ENCODE measurements at regions not wholly inside any gene's neighbourhood (a gene's known extent, or its start where the extent isn't known, plus 50 kb on each side); places are given as distances from the start of the nearest gene placed in this dataset.
"Not testable (repeated sequence)": the region's sequence is repeated elsewhere in the genome, so short reads cannot be mapped to it uniquely, and the experiment has no call there.

DNA sequence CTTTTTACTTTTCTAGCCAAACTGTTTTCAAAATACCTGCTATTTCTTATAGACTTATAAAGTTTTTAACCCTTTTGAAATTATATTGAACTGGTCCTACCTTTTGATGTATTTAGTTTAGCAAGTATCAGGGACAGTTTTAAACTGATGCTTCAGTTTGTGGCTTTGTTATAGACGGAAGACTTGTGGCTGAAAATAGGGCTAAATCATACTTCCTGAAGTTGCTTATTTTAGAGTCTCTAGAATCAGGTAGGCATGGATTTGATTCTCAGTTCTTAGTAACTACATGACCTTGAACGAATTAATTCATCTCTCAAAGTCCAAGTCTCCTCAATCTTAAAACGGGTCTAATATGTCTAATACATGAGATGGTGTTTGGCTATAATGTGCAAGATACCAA lies 322.8 kb downstream of the RAP2B start:
- no peak for TF ChIP-seq EZH2 (IDR thresholded peaks at IDR 0.05; ENCODE audit: borderline replicate concordance, low read depth, low read length, severe bottlenecking)
- no peak overlapping the region for H3K9ac ChIP-seq (ENCODE audit: low read depth, low read length)
- no peak for DNase-seq
- H4K20me1 ChIP-seq (ENCODE audit: insufficient read depth, low read length) = no peaks in the 10 kb centered on the region
- ATAC-seq (ENCODE audit: insufficient read depth, low read depth) = no peak
- H3K27ac ChIP-seq (ENCODE audit: low read length) = no peak overlapping the region
- H3K79me2 ChIP-seq (ENCODE audit: insufficient read depth, low read length) = no peaks in the 10 kb centered on the region
- no peak overlapping the region for H3K4me3 ChIP-seq (ENCODE audit: low read depth in 1 of 2, low read length in 2 of 2)
- H2AFZ ChIP-seq (ENCODE audit: low read depth, low read length) = no peak overlapping the region
- H3K4me2 ChIP-seq (ENCODE audit: insufficient read depth, low read length) = no peak overlapping the region
- H3K36me3 ChIP-seq (ENCODE audit: insufficient read depth, low read length) = no peaks in the 10 kb centered on the region
- H3K9me3 ChIP-seq (ENCODE audit: insufficient read depth, low read length, severe bottlenecking) = no peaks in the 10 kb centered on the region
- no peaks in the 10 kb centered on the region for H3K4me1 ChIP-seq (ENCODE audit: insufficient read depth, low read length)
- no peaks in the 10 kb centered on the region for H3K27me3 ChIP-seq (ENCODE audit: insufficient read depth, low read length, poor library complexity)

DNA sequence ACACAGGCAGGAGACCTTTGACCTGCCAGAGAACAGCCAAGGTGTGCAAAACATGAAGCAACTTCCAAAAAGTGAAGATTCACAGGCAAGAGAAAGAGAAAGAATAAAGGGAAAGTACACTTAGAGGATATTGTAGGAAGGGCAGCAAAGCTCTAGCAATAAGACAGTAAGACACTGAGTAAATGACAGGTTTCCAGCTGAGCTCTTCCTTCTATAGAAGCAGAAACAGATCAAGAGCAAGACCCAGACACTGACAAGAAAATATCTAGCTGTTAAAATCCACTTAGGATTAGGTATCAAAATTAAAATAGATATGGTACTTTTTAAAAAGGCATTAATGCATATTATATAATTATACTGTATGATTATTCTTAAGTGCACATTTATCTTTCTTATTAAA lies 333.4 kb downstream of the RAP2B start:
- H3K4me1 ChIP-seq (ENCODE audit: insufficient read depth, low read length) = no peaks in the 10 kb centered on the region
- H3K9me3 ChIP-seq (ENCODE audit: insufficient read depth, low read length, severe bottlenecking) = no peaks in the 10 kb centered on the region
- no peak overlapping the region for H3K27ac ChIP-seq (ENCODE audit: low read length)
- H3K36me3 ChIP-seq (ENCODE audit: insufficient read depth, low read length) = no peaks in the 10 kb centered on the region
- no peak for DNase-seq
- H3K4me3 ChIP-seq (ENCODE audit: low read depth in 1 of 2, low read length in 2 of 2) = no peak overlapping the region
- no peak overlapping the region for H3K9ac ChIP-seq (ENCODE audit: low read depth, low read length)
- H2AFZ ChIP-seq (ENCODE audit: low read depth, low read length) = no peak overlapping the region
- H3K27me3 ChIP-seq (ENCODE audit: insufficient read depth, low read length, poor library complexity) = no peaks in the 10 kb centered on the region
- ATAC-seq (ENCODE audit: insufficient read depth, low read depth) = no peak
- no peak overlapping the region for H3K4me2 ChIP-seq (ENCODE audit: insufficient read depth, low read length)
- TF ChIP-seq, protein P1, sequence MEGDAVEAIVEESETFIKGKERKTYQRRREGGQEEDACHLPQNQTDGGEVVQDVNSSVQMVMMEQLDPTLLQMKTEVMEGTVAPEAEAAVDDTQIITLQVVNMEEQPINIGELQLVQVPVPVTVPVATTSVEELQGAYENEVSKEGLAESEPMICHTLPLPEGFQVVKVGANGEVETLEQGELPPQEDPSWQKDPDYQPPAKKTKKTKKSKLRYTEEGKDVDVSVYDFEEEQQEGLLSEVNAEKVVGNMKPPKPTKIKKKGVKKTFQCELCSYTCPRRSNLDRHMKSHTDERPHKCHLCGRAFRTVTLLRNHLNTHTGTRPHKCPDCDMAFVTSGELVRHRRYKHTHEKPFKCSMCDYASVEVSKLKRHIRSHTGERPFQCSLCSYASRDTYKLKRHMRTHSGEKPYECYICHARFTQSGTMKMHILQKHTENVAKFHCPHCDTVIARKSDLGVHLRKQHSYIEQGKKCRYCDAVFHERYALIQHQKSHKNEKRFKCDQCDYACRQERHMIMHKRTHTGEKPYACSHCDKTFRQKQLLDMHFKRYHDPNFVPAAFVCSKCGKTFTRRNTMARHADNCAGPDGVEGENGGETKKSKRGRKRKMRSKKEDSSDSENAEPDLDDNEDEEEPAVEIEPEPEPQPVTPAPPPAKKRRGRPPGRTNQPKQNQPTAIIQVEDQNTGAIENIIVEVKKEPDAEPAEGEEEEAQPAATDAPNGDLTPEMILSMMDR (IDR thresholded peaks at IDR 0.05; ENCODE audit: borderline replicate concordance, extremely low read depth, low read length, poor library complexity, severe bottlenecking) = no peak
- TF ChIP-seq EZH2 (IDR thresholded peaks at IDR 0.05; ENCODE audit: borderline replicate concordance, low read depth, low read length, severe bottlenecking) = no peak
- no peaks in the 10 kb centered on the region for H4K20me1 ChIP-seq (ENCODE audit: insufficient read depth, low read length)
- no peaks in the 10 kb centered on the region for H3K79me2 ChIP-seq (ENCODE audit: insufficient read depth, low read length)

DNA sequence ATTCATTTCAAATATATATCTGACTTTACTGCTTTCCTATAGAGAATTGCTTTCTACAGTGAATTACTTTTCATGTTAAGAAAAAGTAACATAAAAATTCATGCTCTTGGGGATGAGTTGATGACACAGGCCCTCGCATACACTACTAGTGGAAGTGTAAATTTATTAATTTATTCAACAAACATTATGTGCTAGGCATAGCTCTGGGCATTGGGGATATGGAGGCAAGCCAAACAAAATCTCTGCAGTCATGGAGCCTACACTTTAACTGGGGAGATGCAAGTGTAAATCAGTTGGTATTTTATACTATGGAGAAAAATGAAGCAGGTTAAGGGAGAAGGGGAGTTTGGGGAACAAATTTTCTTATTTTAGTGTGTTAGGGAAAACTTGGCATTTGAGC lies 340.7 kb downstream of the RAP2B start:
- DNase-seq (no peak), ATAC-seq (ENCODE audit: insufficient read depth, low read depth) (no peak)
- TF ChIP-seq, protein P1 (IDR thresholded peaks at IDR 0.05; ENCODE audit: borderline replicate concordance, extremely low read depth, low read length, poor library complexity, severe bottlenecking) = no peak
- Histone ChIP-seq H2AFZ (ENCODE audit: low read depth, low read length) (no peak overlapping the region), H4K20me1 (ENCODE audit: insufficient read depth, low read length) (no peaks in the 10 kb centered on the region), H3K9me3 (ENCODE audit: insufficient read depth, low read length, severe bottlenecking) (no peaks in the 10 kb centered on the region), H3K79me2 (ENCODE audit: insufficient read depth, low read length) (no peaks in the 10 kb centered on the region), H3K27ac (ENCODE audit: low read length) (no peak overlapping the region), H3K4me3 (ENCODE audit: low read depth in 1 of 2, low read length in 2 of 2) (no peak overlapping the region), H3K4me2 (ENCODE audit: insufficient read depth, low read length) (no peak overlapping the region), H3K36me3 (ENCODE audit: insufficient read depth, low read length) (no peaks in the 10 kb centered on the region), H3K9ac (ENCODE audit: low read depth, low read length) (no peak overlapping the region), H3K27me3 (ENCODE audit: insufficient read depth, low read length, poor library complexity) (no peaks in the 10 kb centered on the region), H3K4me1 (ENCODE audit: insufficient read depth, low read length) (no peaks in the 10 kb centered on the region)

DNA sequence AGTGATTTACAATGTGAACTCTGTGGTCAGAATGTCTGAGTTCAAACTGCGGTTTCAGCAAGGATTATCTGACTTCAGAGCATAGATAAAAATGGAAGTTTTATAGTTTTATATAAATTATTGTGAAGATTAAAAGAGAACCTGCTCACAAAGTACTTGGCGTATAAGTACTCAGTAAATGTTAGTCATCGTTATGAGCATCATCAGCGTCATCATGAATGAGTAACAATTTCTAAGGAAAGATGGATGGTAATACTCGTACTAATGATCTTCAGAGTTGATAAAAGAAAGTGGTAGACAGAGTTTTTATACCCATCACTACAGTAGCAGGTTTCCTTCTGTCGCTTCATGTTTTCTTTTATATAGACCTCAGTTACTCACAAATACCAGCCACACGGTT lies 341.8 kb downstream of the RAP2B start:
- no peak overlapping the region for H3K27ac ChIP-seq (ENCODE audit: low read length)
- no peak for TF ChIP-seq EZH2 (IDR thresholded peaks at IDR 0.05; ENCODE audit: borderline replicate concordance, low read depth, low read length, severe bottlenecking)
- TF ChIP-seq, protein P1 (IDR thresholded peaks at IDR 0.05; ENCODE audit: borderline replicate concordance, extremely low read depth, low read length, poor library complexity, severe bottlenecking) = no peak
- no peaks in the 10 kb centered on the region for H3K9me3 ChIP-seq (ENCODE audit: insufficient read depth, low read length, severe bottlenecking)
- DNase-seq (no peak), ATAC-seq (ENCODE audit: insufficient read depth, low read depth) (no peak)
- no peak overlapping the region for H3K4me2 ChIP-seq (ENCODE audit: insufficient read depth, low read length)
- H3K4me1 ChIP-seq (ENCODE audit: insufficient read depth, low read length) = no peaks in the 10 kb centered on the region
- H4K20me1 ChIP-seq (ENCODE audit: insufficient read depth, low read length) = no peaks in the 10 kb centered on the region
- no peak overlapping the region for H3K4me3 ChIP-seq (ENCODE audit: low read depth in 1 of 2, low read length in 2 of 2)
- H3K9ac ChIP-seq (ENCODE audit: low read depth, low read length) = no peak overlapping the region
- H3K27me3 ChIP-seq (ENCODE audit: insufficient read depth, low read length, poor library complexity) = no peaks in the 10 kb centered on the region
- no peak overlapping the region for H2AFZ ChIP-seq (ENCODE audit: low read depth, low read length)
- H3K36me3 ChIP-seq (ENCODE audit: insufficient read depth, low read length) = no peaks in the 10 kb centered on the region
- H3K79me2 ChIP-seq (ENCODE audit: insufficient read depth, low read length) = no peaks in the 10 kb centered on the region

DNA sequence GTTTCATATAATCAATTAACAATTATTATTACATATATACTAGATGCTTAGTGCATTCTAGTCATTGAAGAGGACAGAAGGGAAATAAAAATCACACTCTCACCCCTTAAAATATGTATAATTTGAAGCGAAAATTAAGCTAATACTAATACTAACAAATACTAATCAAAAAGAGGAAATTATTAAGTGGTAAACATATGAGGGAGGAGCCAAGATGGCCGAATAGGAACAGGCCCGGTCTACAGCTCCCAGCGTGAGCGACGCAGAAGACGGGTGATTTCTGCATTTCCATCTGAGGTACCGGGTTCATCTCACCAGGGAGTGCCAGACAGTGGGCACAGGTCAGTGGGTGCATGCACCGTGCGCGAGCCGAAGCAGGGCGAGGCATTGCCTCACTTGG lies 344.2 kb downstream of the RAP2B start:
- not testable (repeated sequence) for ATAC-seq (ENCODE audit: insufficient read depth, low read depth); H3K27ac ChIP-seq (ENCODE audit: low read length); H4K20me1 ChIP-seq (ENCODE audit: insufficient read depth, low read length); H3K79me2 ChIP-seq (ENCODE audit: insufficient read depth, low read length); H2AFZ ChIP-seq (ENCODE audit: low read depth, low read length); H3K9me3 ChIP-seq (ENCODE audit: insufficient read depth, low read length, severe bottlenecking); DNase-seq; H3K4me3 ChIP-seq (ENCODE audit: low read depth in 1 of 2, low read length in 2 of 2); H3K36me3 ChIP-seq (ENCODE audit: insufficient read depth, low read length); H3K4me2 ChIP-seq (ENCODE audit: insufficient read depth, low read length); H3K4me1 ChIP-seq (ENCODE audit: insufficient read depth, low read length); H3K27me3 ChIP-seq (ENCODE audit: insufficient read depth, low read length, poor library complexity); H3K9ac ChIP-seq (ENCODE audit: low read depth, low read length)

DNA sequence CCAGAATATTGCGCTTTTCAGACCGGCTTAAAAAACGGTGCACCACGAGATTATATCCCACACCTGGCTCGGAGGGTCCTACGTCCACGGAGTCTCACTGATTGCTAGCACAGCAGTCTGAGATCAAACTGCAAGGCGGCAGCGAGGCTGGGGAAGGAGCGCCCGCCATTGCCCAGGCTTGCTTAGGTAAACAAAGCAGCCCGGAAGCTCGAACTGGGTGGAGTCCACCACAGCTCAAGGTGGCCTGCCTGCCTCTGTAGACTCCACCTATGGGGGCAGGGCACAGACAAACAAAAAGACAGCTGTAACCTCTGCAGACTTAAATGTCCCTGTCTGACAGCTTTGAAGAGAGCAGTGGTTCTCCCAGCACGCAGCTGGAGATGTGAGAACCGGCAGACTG lies 344.7 kb downstream of the RAP2B start:
- H3K27ac ChIP-seq (ENCODE audit: low read length); H3K9ac ChIP-seq (ENCODE audit: low read depth, low read length); H3K4me2 ChIP-seq (ENCODE audit: insufficient read depth, low read length); H3K79me2 ChIP-seq (ENCODE audit: insufficient read depth, low read length); H3K27me3 ChIP-seq (ENCODE audit: insufficient read depth, low read length, poor library complexity); H3K4me1 ChIP-seq (ENCODE audit: insufficient read depth, low read length); H3K9me3 ChIP-seq (ENCODE audit: insufficient read depth, low read length, severe bottlenecking); ATAC-seq (ENCODE audit: insufficient read depth, low read depth); H3K4me3 ChIP-seq (ENCODE audit: low read depth in 1 of 2, low read length in 2 of 2); H2AFZ ChIP-seq (ENCODE audit: low read depth, low read length); H4K20me1 ChIP-seq (ENCODE audit: insufficient read depth, low read length); DNase-seq; H3K36me3 ChIP-seq (ENCODE audit: insufficient read depth, low read length): not testable (repeated sequence)
